Lower leg skin (tissue), 3 donors: ENCODE measurements at regions not wholly inside any gene's neighbourhood (a gene's known extent, or its start where the extent isn't known, plus 50 kb on each side); places are given as distances from the start of the nearest gene placed in this dataset.

ENCODE experiments used
- CTCF ChIP-seq, 3 donors: fragments of 450-650 bp; IDR thresholded peaks; one replicate each; pipeline ENCODE4 v1.5.1; 2016; ENCODE audit warnings: antibody characterized with exemption in 3 of 3, mild to moderate bottlenecking in 3 of 3, moderate library complexity in 2 of 3
- POLR2A ChIP-seq, 2 donors: fragments of 450-650 bp; IDR thresholded peaks; one replicate each; pipeline ENCODE4 v1.6.1; 2016 to 2017; ENCODE audit warnings: antibody characterized with exemption in 2 of 2, mild to moderate bottlenecking in 1 of 2, moderate library complexity in 1 of 2

- TF ChIP-seq POLR2A (IDR thresholded peaks at IDR 0.05): no peak
- no peak for TF ChIP-seq CTCF (IDR thresholded peaks at IDR 0.05)
These were observed 141.8 kb upstream of the C1QTNF7 start for GRCh38 chr4:15286041-15286440.
